ENCODE measurements at regions not wholly inside any gene's neighbourhood (a gene's known extent, or its start where the extent isn't known, plus 50 kb on each side); places are given as distances from the start of the nearest gene placed in this dataset.
A peak's percentile ranks its signal among the peaks of the same experiment; 100 is the strongest.

- DNase-seq (ENCODE audit: low read depth in 1 of 2, low spot score in 1 of 2): peak in 1 of 2 experiments; percentile 17
- no peak overlapping the region for H3K4me3 ChIP-seq (replicated peaks; ENCODE audit: insufficient read depth, low read length)
- no peak for TF ChIP-seq REST (IDR thresholded peaks at IDR 0.05; ENCODE audit: insufficient replicate concordance, low read depth)
- TF ChIP-seq GABPA (IDR thresholded peaks at IDR 0.05; ENCODE audit: low read depth): no peak
- peak; percentile 71 for TF ChIP-seq CTCF (IDR thresholded peaks at IDR 0.05; ENCODE audit: insufficient read depth, low read length)
- TF ChIP-seq SPI1 (IDR thresholded peaks at IDR 0.05; ENCODE audit: borderline replicate concordance, low read depth): peak; percentile 40; the same call in 1 of the 2 replicates
- no peak overlapping the region for H3K27ac ChIP-seq (replicated peaks)
- H3K27me3 ChIP-seq (ENCODE audit: insufficient read depth, poor library complexity, severe bottlenecking): no peaks in the 10 kb centered on the region
Measured at GRCh38 chr2:138090330-138090729, 126.1 kb downstream of the HNMT start.

- Histone ChIP-seq H3K27me3 (ENCODE audit: insufficient read depth, poor library complexity, severe bottlenecking) (no peaks in the 10 kb centered on the region), H3K27ac (replicated peaks) (no peak overlapping the region), H3K4me3 (replicated peaks; ENCODE audit: insufficient read depth, low read length) (no peak overlapping the region)
- no peak for TF ChIP-seq CTCF (IDR thresholded peaks at IDR 0.05; ENCODE audit: insufficient read depth, low read length)
- TF ChIP-seq REST (IDR thresholded peaks at IDR 0.05; ENCODE audit: insufficient replicate concordance, low read depth): no peak
- no peak for TF ChIP-seq POLR2AphosphoS5 (IDR thresholded peaks at IDR 0.05; ENCODE audit: low read depth)
- no peak for TF ChIP-seq SPI1 (IDR thresholded peaks at IDR 0.05; ENCODE audit: borderline replicate concordance, low read depth)
- no peak for TF ChIP-seq GABPA (IDR thresholded peaks at IDR 0.05; ENCODE audit: low read depth)
- DNase-seq (ENCODE audit: low read depth in 1 of 2, low spot score in 1 of 2): no peak
Measured at GRCh38 chr2:138093455-138093854, 129.2 kb downstream of the HNMT start.

GRCh38 chr2:138094031-138094430 is 129.8 kb downstream of the HNMT start:
- Histone ChIP-seq H3K27me3 (ENCODE audit: insufficient read depth, poor library complexity, severe bottlenecking) (no peaks in the 10 kb centered on the region), H3K4me3 (replicated peaks; ENCODE audit: insufficient read depth, low read length) (no peak overlapping the region), H3K27ac (replicated peaks) (no peak overlapping the region)
- TF ChIP-seq REST (IDR thresholded peaks at IDR 0.05; ENCODE audit: insufficient replicate concordance, low read depth) (no peak), POLR2AphosphoS5 (IDR thresholded peaks at IDR 0.05; ENCODE audit: low read depth) (no peak), GABPA (IDR thresholded peaks at IDR 0.05; ENCODE audit: low read depth) (no peak), CTCF (IDR thresholded peaks at IDR 0.05; ENCODE audit: insufficient read depth, low read length) (no peak), SPI1 (IDR thresholded peaks at IDR 0.05; ENCODE audit: borderline replicate concordance, low read depth) (no peak)
- no peak for DNase-seq (ENCODE audit: low read depth in 1 of 2, low spot score in 1 of 2)

Measured in HL-60 (cell line).